CD4-positive, CD25-positive, alpha-beta regulatory T cell (primary cell): ENCODE measurements at regions not wholly inside any gene's neighbourhood (a gene's known extent, or its start where the extent isn't known, plus 50 kb on each side); places are given as distances from the start of the nearest gene placed in this dataset.

Experiments
- ATAC-seq, 2 donors: fragments of 150-1000 bp; cut with Tn5 transposase; one replicate each; pipeline ENCODE4 v1.10.0; 2021; ENCODE audit warnings: low read depth in 2 of 2, moderate number of reproducible peaks in 2 of 2, moderate library complexity in 1 of 2
- DNase-seq, 3 donors: peaks; one replicate each; pipeline versions ENCODE4 v3.0.0 to v3.0.0-alpha.2; 2012 to 2022; ENCODE audit warnings: mixed read lengths in 1 of 3
- H3K27ac ChIP-seq: one replicate; pipeline ENCODE4 v1.7.0; 2013; ENCODE audit warnings: mild to moderate bottlenecking, low read length; ENCODE audit not compliant: insufficient read depth, poor library complexity, severe bottlenecking
- H3K27me3 ChIP-seq: one replicate; pipeline ENCODE4 v1.7.0; 2013; ENCODE audit warnings: low read length; ENCODE audit not compliant: control insufficient read depth, insufficient read depth
- H3K36me3 ChIP-seq: one replicate; pipeline ENCODE4 v1.7.0; 2013; ENCODE audit warnings: mild to moderate bottlenecking, low read length, moderate library complexity; ENCODE audit not compliant: control insufficient read depth, insufficient read depth
- H3K4me1 ChIP-seq: 2 replicates; pipeline ENCODE4 v1.7.0; 2013; ENCODE audit warnings: mild to moderate bottlenecking, low read length; ENCODE audit not compliant: insufficient read depth, control insufficient read depth, poor library complexity, severe bottlenecking
- H3K4me3 ChIP-seq: one replicate; pipeline ENCODE4 v1.7.0; 2013; ENCODE audit warnings: low read depth, mild to moderate bottlenecking, low read length, moderate library complexity
- H3K9me3 ChIP-seq, 2 experiments: 1 replicate in 1 of 2; 2 replicates in 1 of 2; pipeline ENCODE4 v1.7.0; 2013; ENCODE audit warnings: low read length in 2 of 2, mild to moderate bottlenecking in 1 of 2, moderate library complexity in 1 of 2; ENCODE audit not compliant: control insufficient read depth in 2 of 2
- H3K27ac Mint-ChIP-seq, 3 donors: one replicate each; pipeline ENCODE4 v1.8.0; 2020 to 2022; ENCODE audit warnings: mild to moderate bottlenecking in 3 of 3, mixed read lengths in 3 of 3, moderate library complexity in 2 of 3
- H3K27me3 Mint-ChIP-seq: one replicate; pipeline ENCODE4 v1.8.0; 2022; ENCODE audit warnings: mild to moderate bottlenecking, mixed read lengths
- H3K36me3 Mint-ChIP-seq: one replicate; pipeline ENCODE4 v1.8.0; 2020; ENCODE audit warnings: mixed read lengths
- H3K4me1 Mint-ChIP-seq, 4 donors: one replicate each; pipeline ENCODE4 v1.8.0; 2020 to 2022; ENCODE audit warnings: mixed read lengths in 4 of 4, mild to moderate bottlenecking in 1 of 4
- H3K4me3 Mint-ChIP-seq, 4 donors: one replicate each; pipeline ENCODE4 v1.8.0; 2020 to 2022; ENCODE audit warnings: mild to moderate bottlenecking in 4 of 4, mixed read lengths in 4 of 4, moderate library complexity in 3 of 4
- H3K9me3 Mint-ChIP-seq, 7 donors: one replicate each; pipeline ENCODE4 v1.8.0; 2020 to 2022; ENCODE audit warnings: mixed read lengths in 7 of 7, mild to moderate bottlenecking in 3 of 7, moderate library complexity in 2 of 7

GRCh38 chr7:1378610-1379601 is 80.4 kb downstream of the MICALL2 start:
- ATAC-seq (no peak), DNase-seq (no peak)
- Mint-ChIP-seq H3K9me3 (peaks cover 0 to 2% (median 0%) of the 10 kb centered on the region in 7 donors), H3K27me3 (peaks cover under 1% of the 10 kb centered on the region), H3K4me1 (no peaks in the 10 kb centered on the region), H3K4me3 (no peak overlapping the region), H3K36me3 (no peaks in the 10 kb centered on the region), H3K27ac (no peak overlapping the region)
- Histone ChIP-seq H3K4me3 (no peak overlapping the region), H3K27me3 (no peaks in the 10 kb centered on the region), H3K36me3 (no peaks in the 10 kb centered on the region), H3K4me1 (no peaks in the 10 kb centered on the region), H3K9me3 (no peaks in the 10 kb centered on the region), H3K27ac (no peak overlapping the region)

GRCh38 chr7:1380231-1380815 is 78.9 kb downstream of the MICALL2 start:
- peaks cover 0 to 4% (median 0%) of the 10 kb centered on the region in 7 donors for H3K9me3 Mint-ChIP-seq
- ATAC-seq (no peak), DNase-seq (no peak)
- H3K4me3 Mint-ChIP-seq = no peak overlapping the region
- Histone ChIP-seq H3K4me3 (no peak overlapping the region), H3K27ac (no peak overlapping the region), H3K9me3 (no peaks in the 10 kb centered on the region), H3K4me1 (no peaks in the 10 kb centered on the region), H3K27me3 (no peaks in the 10 kb centered on the region), H3K36me3 (no peaks in the 10 kb centered on the region)
- no peaks in the 10 kb centered on the region for H3K4me1 Mint-ChIP-seq
- peaks cover 3% of the 10 kb centered on the region for H3K36me3 Mint-ChIP-seq
- peaks cover 4% of the 10 kb centered on the region for H3K27me3 Mint-ChIP-seq
- H3K27ac Mint-ChIP-seq = no peak overlapping the region

GRCh38 chr7:1380821-1381580 is 78.3 kb downstream of the MICALL2 start:
- H3K27ac Mint-ChIP-seq = no peak overlapping the region

DNA sequence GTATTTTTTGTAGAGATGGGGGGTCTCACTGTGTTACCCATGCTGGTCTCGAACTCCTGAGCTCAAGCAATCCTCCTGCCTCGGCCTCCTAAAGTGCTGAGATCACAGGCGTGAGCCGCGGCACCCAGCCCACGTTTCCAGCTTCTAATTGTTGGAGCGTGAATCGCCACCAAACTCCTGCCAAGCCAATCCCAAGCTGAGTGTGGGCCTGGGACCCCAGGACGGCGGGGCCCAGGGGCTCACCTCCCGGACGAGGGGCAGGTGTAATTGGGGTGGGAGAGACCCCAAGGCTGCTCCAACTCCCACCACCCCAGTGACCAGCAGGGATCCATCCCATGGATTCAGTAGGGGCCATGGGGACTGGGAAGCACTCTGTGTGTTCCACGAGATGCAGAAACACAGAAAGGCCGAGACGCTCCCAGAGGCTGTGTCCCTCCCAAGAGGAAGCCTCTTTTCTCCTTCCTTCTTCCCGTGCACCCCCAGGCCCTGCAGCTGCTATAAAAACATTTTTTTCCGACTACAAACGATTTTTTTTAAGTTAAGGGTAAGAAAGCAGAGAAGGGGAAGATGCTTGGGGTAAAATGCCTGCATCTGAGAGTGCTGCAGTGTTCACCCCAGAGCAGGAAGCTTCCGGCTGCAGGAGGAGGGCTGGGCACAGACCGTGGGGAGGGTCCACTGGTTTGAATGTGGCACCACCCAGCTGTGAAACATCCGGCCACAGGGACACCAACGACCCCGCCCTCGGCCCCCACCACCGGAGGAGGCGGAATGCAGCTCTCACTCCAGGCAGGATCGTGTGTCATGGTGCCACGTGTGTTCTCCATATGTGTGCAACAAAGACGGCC is 76.5 kb downstream of the MICALL2 start:
- peaks cover 4% of the 10 kb centered on the region for H3K27me3 Mint-ChIP-seq
- H3K27ac Mint-ChIP-seq = no peak overlapping the region
- H3K27me3 ChIP-seq = no peaks in the 10 kb centered on the region
- no peak overlapping the region for H3K27ac ChIP-seq
- no peak overlapping the region for H3K4me3 ChIP-seq
- DNase-seq = no peak
- ATAC-seq = no peak
- no peaks in the 10 kb centered on the region for H3K4me1 Mint-ChIP-seq
- H3K9me3 ChIP-seq = no peaks in the 10 kb centered on the region
- peaks cover 3% of the 10 kb centered on the region for H3K36me3 Mint-ChIP-seq
- no peaks in the 10 kb centered on the region for H3K4me1 ChIP-seq
- no peaks in the 10 kb centered on the region for H3K36me3 ChIP-seq
- no peak overlapping the region for H3K4me3 Mint-ChIP-seq
- peaks cover 0 to 4% (median 0%) of the 10 kb centered on the region in 7 donors for H3K9me3 Mint-ChIP-seq

More at GRCh38 chr7:1380821-1381580, 78.3 kb downstream of the MICALL2 start:
- no peak for ATAC-seq
- H3K4me1 ChIP-seq = no peaks in the 10 kb centered on the region
- H3K9me3 Mint-ChIP-seq = peaks cover 0 to 4% (median 0%) of the 10 kb centered on the region in 7 donors
- H3K36me3 Mint-ChIP-seq = peaks cover 3% of the 10 kb centered on the region
- H3K4me3 ChIP-seq = no peak overlapping the region
- no peak for DNase-seq
- no peaks in the 10 kb centered on the region for H3K9me3 ChIP-seq
- H3K36me3 ChIP-seq = no peaks in the 10 kb centered on the region
- peaks cover 4% of the 10 kb centered on the region for H3K27me3 Mint-ChIP-seq
- H3K27me3 ChIP-seq = no peaks in the 10 kb centered on the region
- no peak overlapping the region for H3K4me3 Mint-ChIP-seq
- no peak overlapping the region for H3K27ac ChIP-seq
- H3K4me1 Mint-ChIP-seq = no peaks in the 10 kb centered on the region

- H3K9me3 ChIP-seq = no peaks in the 10 kb centered on the region
- Mint-ChIP-seq H3K27me3 (peaks cover 5% of the 10 kb centered on the region), H3K4me3 (no peak overlapping the region), H3K9me3 (peaks cover 0 to 4% (median 0%) of the 10 kb centered on the region in 7 donors), H3K4me1 (no peaks in the 10 kb centered on the region), H3K36me3 (peaks cover 3% of the 10 kb centered on the region), H3K27ac (no peak overlapping the region)
- DNase-seq (no peak), ATAC-seq (no peak)
- H3K27me3 ChIP-seq = no peaks in the 10 kb centered on the region
- no peaks in the 10 kb centered on the region for H3K4me1 ChIP-seq
- H3K4me3 ChIP-seq = no peak overlapping the region
- no peaks in the 10 kb centered on the region for H3K36me3 ChIP-seq
- no peak overlapping the region for H3K27ac ChIP-seq
Observed at GRCh38 chr7:1383398-1384112, 75.7 kb downstream of the MICALL2 start.

- H3K4me3 ChIP-seq = no peak overlapping the region
- Mint-ChIP-seq H3K27ac (peak overlapping the region in 1 of 3 donors; percentile 25), H3K4me3 (no peak overlapping the region), H3K9me3 (peaks cover 0 to 4% (median 0%) of the 10 kb centered on the region in 7 donors), H3K4me1 (no peaks in the 10 kb centered on the region), H3K27me3 (peaks cover 9% of the 10 kb centered on the region), H3K36me3 (peaks cover 3% of the 10 kb centered on the region)
- DNase-seq = no peak
- no peak overlapping the region for H3K27ac ChIP-seq
- no peaks in the 10 kb centered on the region for H3K27me3 ChIP-seq
- H3K36me3 ChIP-seq = no peaks in the 10 kb centered on the region
- no peaks in the 10 kb centered on the region for H3K4me1 ChIP-seq
- H3K9me3 ChIP-seq = no peaks in the 10 kb centered on the region
- no peak for ATAC-seq
Observed at GRCh38 chr7:1384113-1384415, 75.2 kb downstream of the MICALL2 start.
